IPS-18c (cell line): ENCODE measurements at regions not wholly inside any gene's neighbourhood (a gene's known extent, or its start where the extent isn't known, plus 50 kb on each side); places are given as distances from the start of the nearest gene placed in this dataset.
"Not testable (repeated sequence)": the region's sequence is repeated elsewhere in the genome, so short reads cannot be mapped to it uniquely, and the experiment has no call there.

ENCODE experiments used
- H3K4me3 ChIP-seq: 2 replicates; pipeline ENCODE4 v1.7.0; 2013; ENCODE audit warnings: low read depth, mild to moderate bottlenecking, low read length, moderate library complexity; ENCODE audit not compliant: insufficient read depth
- H3K9me3 ChIP-seq: one replicate; pipeline ENCODE4 v1.6.1; 2013; ENCODE audit warnings: mild to moderate bottlenecking, low read length, moderate library complexity; ENCODE audit not compliant: control insufficient read depth, insufficient read depth

DNA sequence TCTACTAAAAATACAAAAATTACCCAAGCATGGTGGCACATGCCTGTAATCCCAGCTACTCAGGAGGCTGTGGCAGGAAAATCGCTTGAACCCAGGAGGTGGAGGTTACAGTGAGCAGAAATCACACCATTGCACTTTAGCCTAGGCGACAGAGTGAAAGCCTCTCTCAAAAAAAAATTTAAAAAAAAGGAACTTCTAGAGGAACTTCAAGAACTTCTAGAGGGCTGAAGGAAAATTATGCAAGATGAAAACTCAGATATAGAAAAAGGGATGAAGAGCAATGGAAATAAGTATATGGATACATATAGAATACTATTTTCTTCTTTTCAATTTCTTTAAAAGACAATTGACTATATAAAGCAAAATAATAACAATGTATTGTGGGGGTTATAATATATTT is 51.2 kb upstream of the PRR5 start:
- Histone ChIP-seq H3K4me3 (no peak overlapping the region), H3K9me3 (no peaks in the 10 kb centered on the region)

- no peak overlapping the region for H3K4me3 ChIP-seq
- no peaks in the 10 kb centered on the region for H3K9me3 ChIP-seq
These were observed 53.0 kb upstream of the PRR5 start for GRCh38 chr22:44648821-44649565.

- no peak overlapping the region for H3K4me3 ChIP-seq
These were observed 53.8 kb upstream of the PRR5 start for GRCh38 chr22:44648085-44648820.

DNA sequence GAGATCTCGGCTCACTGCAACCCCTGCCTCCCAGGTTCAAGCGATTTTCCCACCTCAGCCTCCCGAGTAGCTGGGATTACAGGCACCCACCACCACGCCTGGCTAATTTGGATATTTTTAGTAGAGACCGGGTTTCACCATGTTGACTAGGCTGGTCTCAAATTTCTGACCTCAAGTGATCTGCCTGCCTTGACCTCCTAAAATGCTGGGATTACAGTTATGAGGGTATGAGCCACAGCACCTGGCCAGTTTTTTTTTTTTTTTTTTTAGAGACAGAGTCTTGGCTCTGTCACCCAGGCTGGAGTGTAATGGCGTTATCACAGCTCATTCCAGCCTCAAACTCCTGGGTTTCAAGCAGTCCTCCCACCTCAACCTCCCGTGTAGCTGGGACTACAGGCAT is 54.9 kb upstream of the PRR5 start:
- H3K4me3 ChIP-seq: no peak overlapping the region

More at GRCh38 chr22:44648085-44648820, 53.8 kb upstream of the PRR5 start:
- no peaks in the 10 kb centered on the region for H3K9me3 ChIP-seq

GRCh38 chr22:44646668-44647067 is 55.3 kb upstream of the PRR5 start:
- Histone ChIP-seq H3K4me3 (no peak overlapping the region), H3K9me3 (no peaks in the 10 kb centered on the region)

More for the DNA sequence above, 54.9 kb upstream of the PRR5 start:
- no peaks in the 10 kb centered on the region for H3K9me3 ChIP-seq

GRCh38 chr22:44646141-44646540 is 55.9 kb upstream of the PRR5 start:
- Histone ChIP-seq H3K9me3 (no peaks in the 10 kb centered on the region), H3K4me3 (no peak overlapping the region)

DNA sequence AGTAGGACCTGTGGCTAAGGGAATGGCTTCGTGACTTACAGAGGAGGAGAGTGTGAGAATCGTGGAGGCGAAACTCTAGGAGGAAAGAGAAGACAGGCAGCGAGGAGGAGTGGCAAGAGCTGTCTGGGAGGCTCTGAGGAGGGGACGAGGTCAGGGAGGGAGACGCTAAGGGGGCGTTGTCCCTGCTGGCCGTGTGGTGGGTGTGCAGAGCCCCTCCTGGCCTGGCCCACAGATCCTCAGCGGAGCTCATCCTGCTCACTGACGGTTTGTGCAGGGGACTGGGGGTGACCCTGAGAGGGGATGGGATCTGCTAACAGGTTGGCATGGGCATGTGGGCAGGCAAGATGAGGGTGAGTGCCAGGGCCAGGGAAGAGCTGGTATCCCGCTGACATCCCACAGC is 56.5 kb upstream of the PRR5 start:
- H3K4me3 ChIP-seq: no peak overlapping the region
- no peaks in the 10 kb centered on the region for H3K9me3 ChIP-seq

DNA sequence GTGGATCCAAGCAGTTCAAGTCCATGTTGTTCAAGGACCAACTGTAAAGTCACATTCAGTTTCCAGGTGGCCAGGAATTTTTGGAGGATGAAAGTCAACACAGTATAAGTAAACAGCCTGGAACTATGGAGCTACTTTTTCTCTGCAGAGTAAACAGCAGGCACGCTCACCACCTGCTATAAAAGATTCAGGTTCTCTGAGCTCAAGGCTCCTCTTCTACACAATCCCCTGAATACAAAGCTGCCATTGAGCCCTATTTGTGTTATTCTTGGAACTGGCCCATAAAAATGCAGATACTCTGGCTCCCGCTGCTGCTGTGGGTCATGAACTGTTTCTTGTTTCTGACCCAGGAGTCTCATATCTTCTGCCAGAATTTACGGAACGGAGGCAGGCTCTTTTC is 56.9 kb upstream of the PRR5 start:
- Histone ChIP-seq H3K4me3 (no peak overlapping the region), H3K9me3 (no peaks in the 10 kb centered on the region)

DNA sequence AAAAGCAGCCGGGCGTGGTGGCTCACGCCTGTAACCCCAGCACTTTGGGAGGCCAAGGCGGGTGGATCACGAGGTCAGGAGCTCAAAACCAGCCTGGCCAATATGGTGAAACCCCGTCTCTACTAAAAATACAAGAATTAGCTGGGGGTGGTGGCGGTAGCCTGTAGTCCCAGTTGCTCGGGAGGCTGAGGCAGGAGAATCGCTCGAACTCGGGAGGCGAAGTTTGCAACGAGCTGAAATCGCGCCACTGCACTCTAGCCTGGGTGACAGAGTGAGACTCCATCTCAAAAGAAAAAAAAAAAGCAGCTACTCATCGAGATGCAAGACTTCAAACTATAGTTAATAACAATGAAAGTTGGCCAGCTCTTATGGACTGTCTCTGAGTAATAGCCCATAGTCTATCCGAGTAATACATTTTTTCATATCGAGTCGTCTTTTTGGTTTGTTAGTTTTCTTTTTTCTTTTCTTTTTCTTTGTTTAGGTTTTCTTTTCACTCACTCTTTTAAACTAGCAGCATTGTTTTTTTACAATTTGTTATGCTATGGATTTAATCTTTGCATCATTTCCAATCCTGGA is 58.4 kb upstream of the PRR5 start:
- not testable (repeated sequence) for H3K9me3 ChIP-seq, H3K4me3 ChIP-seq

GRCh38 chr22:44642096-44642644 is 59.8 kb upstream of the PRR5 start:
- H3K9me3 ChIP-seq: no peaks in the 10 kb centered on the region
- no peak overlapping the region for H3K4me3 ChIP-seq

DNA sequence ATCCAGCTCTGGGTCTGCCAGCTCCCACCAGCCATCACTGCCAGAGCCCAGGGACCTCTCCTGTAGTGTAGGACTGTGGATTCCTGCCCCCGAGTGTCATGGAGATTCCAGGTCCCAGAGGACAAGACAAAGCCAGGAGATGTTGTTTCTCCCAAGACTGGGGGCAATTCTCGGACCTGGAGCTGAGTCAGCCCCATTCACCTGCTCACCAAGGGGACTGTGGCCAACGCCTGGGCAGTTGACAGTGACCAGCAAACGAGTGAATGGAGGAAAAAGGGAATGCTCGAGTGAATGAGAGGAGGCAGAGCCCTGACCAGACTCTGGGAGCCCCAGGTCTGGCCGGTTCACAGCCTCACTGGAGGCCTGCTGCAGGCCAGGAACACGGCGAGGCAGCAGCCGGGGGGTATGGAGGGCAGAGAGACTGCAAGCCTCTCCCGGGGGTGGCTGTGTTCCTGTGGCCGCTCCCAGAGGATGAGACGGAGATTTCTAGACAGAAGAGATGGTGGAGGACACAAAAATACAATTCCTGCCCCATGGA is 61.3 kb upstream of the PRR5 start:
- no peaks in the 10 kb centered on the region for H3K9me3 ChIP-seq
- H3K4me3 ChIP-seq: no peak overlapping the region

- no peaks in the 10 kb centered on the region for H3K9me3 ChIP-seq
- no peak overlapping the region for H3K4me3 ChIP-seq
These were observed 62.0 kb upstream of the PRR5 start for GRCh38 chr22:44639891-44640617.

GRCh38 chr22:44638971-44639760 is 62.8 kb upstream of the PRR5 start:
- no peak overlapping the region for H3K4me3 ChIP-seq
- H3K9me3 ChIP-seq: no peaks in the 10 kb centered on the region

DNA sequence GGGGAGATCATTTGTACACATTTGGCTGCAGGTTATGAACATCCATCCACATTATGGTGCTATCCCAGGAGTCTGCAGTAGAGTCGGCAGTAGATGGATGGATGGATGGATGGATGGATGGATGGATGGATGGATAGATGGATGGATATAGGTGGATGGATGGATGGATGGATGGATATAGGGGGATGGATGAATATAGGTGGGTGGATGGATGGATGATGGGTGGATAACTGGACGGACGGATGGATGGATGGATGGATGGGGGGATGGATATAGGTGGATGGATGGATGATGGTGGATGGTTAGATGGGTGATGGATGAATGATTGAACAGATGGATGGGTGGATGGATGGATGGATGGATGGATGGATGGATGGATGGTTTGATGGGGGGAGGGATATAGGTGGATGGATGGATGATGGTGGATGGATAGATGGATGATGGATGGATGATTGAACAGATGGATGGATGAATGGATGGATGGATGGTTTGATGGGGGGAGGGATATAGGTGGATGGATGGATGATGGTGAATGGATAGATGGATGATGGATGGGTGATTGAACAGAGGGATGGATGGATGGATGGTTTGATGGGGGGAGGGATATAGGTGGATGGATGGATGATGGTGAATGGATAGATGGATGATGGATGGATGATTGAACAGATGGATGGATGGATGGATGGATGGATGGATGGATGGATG is 65.3 kb upstream of the PRR5 start:
- H3K4me3 ChIP-seq, H3K9me3 ChIP-seq: not testable (repeated sequence)

DNA sequence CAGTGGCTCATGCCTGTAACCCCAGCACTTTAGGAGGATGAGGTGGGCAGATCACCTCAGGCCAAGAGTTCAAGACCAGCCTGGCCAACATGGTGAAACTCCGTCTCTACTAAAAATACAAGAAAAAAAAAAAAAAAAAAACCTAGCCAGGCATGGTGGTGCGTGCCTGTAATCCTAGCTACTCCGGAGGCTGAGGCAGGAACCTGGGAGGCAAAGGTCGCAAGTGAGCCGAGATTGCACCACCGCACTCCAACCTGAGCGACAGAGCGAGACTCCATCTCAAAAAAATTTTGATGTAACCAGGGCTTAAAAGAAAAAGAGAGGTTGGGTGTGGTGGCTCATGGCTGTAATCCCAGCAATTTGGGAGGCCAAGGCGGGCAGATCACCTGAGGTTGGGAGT is 66.4 kb upstream of the PRR5 start:
- not testable (repeated sequence) for H3K4me3 ChIP-seq, H3K9me3 ChIP-seq
